ENCODE measurements at regions not wholly inside any gene's neighbourhood (a gene's known extent, or its start where the extent isn't known, plus 50 kb on each side); places are given as distances from the start of the nearest gene placed in this dataset.
A peak's percentile ranks its signal among the peaks of the same experiment; 100 is the strongest.
"Not testable (repeated sequence)": the region's sequence is repeated elsewhere in the genome, so short reads cannot be mapped to it uniquely, and the experiment has no call there.

GRCh38 chr18:40133253-40133652 is 1821.8 kb upstream of the PIK3C3 start:
- H3K36me3 ChIP-seq (ENCODE audit: insufficient read depth, low read length), result no peaks in the 10 kb centered on the region
- no peaks in the 10 kb centered on the region for H3K79me2 ChIP-seq (ENCODE audit: insufficient read depth, low read length)
- no peak overlapping the region for H3K27ac ChIP-seq (ENCODE audit: low read depth, low read length)
- FAIRE-seq, result no peak
- H3K4me1 ChIP-seq (ENCODE audit: insufficient read depth, low read length), result no peaks in the 10 kb centered on the region
- no peak overlapping the region for H2AFZ ChIP-seq (ENCODE audit: low read depth, low read length)
- no peaks in the 10 kb centered on the region for H3K27me3 ChIP-seq (ENCODE audit: insufficient read depth, low read length)
- Mint-ChIP-seq H3K4me3 (ENCODE audit: unreplicated experiment) (no peak overlapping the region), H3K27me3 (ENCODE audit: low read depth, unreplicated experiment) (no peaks in the 10 kb centered on the region), H3K36me3 (ENCODE audit: low read depth, unreplicated experiment) (peaks cover 2% of the 10 kb centered on the region), H3K27ac (ENCODE audit: unreplicated experiment) (no peak overlapping the region), H3K9me3 (ENCODE audit: unreplicated experiment) (peaks cover 6% of the 10 kb centered on the region), H3K4me1 (ENCODE audit: low read depth, unreplicated experiment) (no peaks in the 10 kb centered on the region)
- no peaks in the 10 kb centered on the region for H4K20me1 ChIP-seq (ENCODE audit: insufficient read depth, low read length)
- peaks cover 4% of the 10 kb centered on the region for H3K9me3 ChIP-seq (ENCODE audit: insufficient read depth, low read depth, low read length)
- DNase-seq (ENCODE audit: low read depth), result no peak
- H3K9ac ChIP-seq (ENCODE audit: low read length), result no peak overlapping the region
- H3K4me2 ChIP-seq (ENCODE audit: low read length), result no peak overlapping the region
- no peak overlapping the region for H3K4me3 ChIP-seq (ENCODE audit: insufficient read depth, low read depth, low read length)
- no peak for TF ChIP-seq EZH2 (IDR thresholded peaks at IDR 0.05; ENCODE audit: insufficient read depth, low read length)
- TF ChIP-seq CTCF (IDR thresholded peaks at IDR 0.05; ENCODE audit: insufficient read depth, low read depth, low read length), result no peak

- H3K4me3 ChIP-seq (ENCODE audit: insufficient read depth, low read depth, low read length); H3K9ac ChIP-seq (ENCODE audit: low read length); H3K36me3 Mint-ChIP-seq (ENCODE audit: low read depth, unreplicated experiment); H3K27me3 Mint-ChIP-seq (ENCODE audit: low read depth, unreplicated experiment); H3K9me3 ChIP-seq (ENCODE audit: insufficient read depth, low read depth, low read length); H3K27me3 ChIP-seq (ENCODE audit: insufficient read depth, low read length); H2AFZ ChIP-seq (ENCODE audit: low read depth, low read length); H3K36me3 ChIP-seq (ENCODE audit: insufficient read depth, low read length); H3K9me3 Mint-ChIP-seq (ENCODE audit: unreplicated experiment); H3K27ac Mint-ChIP-seq (ENCODE audit: unreplicated experiment); H3K4me3 Mint-ChIP-seq (ENCODE audit: unreplicated experiment); H3K4me1 ChIP-seq (ENCODE audit: insufficient read depth, low read length); FAIRE-seq; H4K20me1 ChIP-seq (ENCODE audit: insufficient read depth, low read length); DNase-seq (ENCODE audit: low read depth); H3K79me2 ChIP-seq (ENCODE audit: insufficient read depth, low read length); H3K27ac ChIP-seq (ENCODE audit: low read depth, low read length); H3K4me2 ChIP-seq (ENCODE audit: low read length); H3K4me1 Mint-ChIP-seq (ENCODE audit: low read depth, unreplicated experiment): not testable (repeated sequence)
Observed at GRCh38 chr18:40132438-40132837, 1822.6 kb upstream of the PIK3C3 start.

GRCh38 chr18:40124107-40124506 is 1830.9 kb upstream of the PIK3C3 start:
- DNase-seq (ENCODE audit: low read depth) (peak; percentile 71), FAIRE-seq (no peak)
- peak overlapping the region; percentile 17 for H3K27ac Mint-ChIP-seq (ENCODE audit: unreplicated experiment)
- Histone ChIP-seq H3K4me1 (ENCODE audit: insufficient read depth, low read length) (no peaks in the 10 kb centered on the region), H2AFZ (ENCODE audit: low read depth, low read length) (no peak overlapping the region), H3K27ac (ENCODE audit: low read depth, low read length) (no peak overlapping the region), H3K9me3 (ENCODE audit: insufficient read depth, low read depth, low read length) (no peaks in the 10 kb centered on the region), H3K27me3 (ENCODE audit: insufficient read depth, low read length) (no peaks in the 10 kb centered on the region), H3K9ac (ENCODE audit: low read length) (no peak overlapping the region), H3K4me2 (ENCODE audit: low read length) (peak overlapping the region; percentile 12), H3K36me3 (ENCODE audit: insufficient read depth, low read length) (no peaks in the 10 kb centered on the region), H4K20me1 (ENCODE audit: insufficient read depth, low read length) (no peaks in the 10 kb centered on the region), H3K79me2 (ENCODE audit: insufficient read depth, low read length) (no peaks in the 10 kb centered on the region), H3K4me3 (ENCODE audit: insufficient read depth, low read depth, low read length) (no peak overlapping the region)
- no peaks in the 10 kb centered on the region for H3K36me3 Mint-ChIP-seq (ENCODE audit: low read depth, unreplicated experiment)
- H3K27me3 Mint-ChIP-seq (ENCODE audit: low read depth, unreplicated experiment), result no peaks in the 10 kb centered on the region
- no peak overlapping the region for H3K4me3 Mint-ChIP-seq (ENCODE audit: unreplicated experiment)
- no peaks in the 10 kb centered on the region for H3K9me3 Mint-ChIP-seq (ENCODE audit: unreplicated experiment)
- TF ChIP-seq CTCF (IDR thresholded peaks at IDR 0.05; ENCODE audit: insufficient read depth, low read depth, low read length) (no peak), EZH2 (IDR thresholded peaks at IDR 0.05; ENCODE audit: insufficient read depth, low read length) (no peak)
- peaks cover 18% of the 10 kb centered on the region for H3K4me1 Mint-ChIP-seq (ENCODE audit: low read depth, unreplicated experiment)
